Gastroesophageal sphincter (tissue), 3 donors: ENCODE measurements at regions not wholly inside any gene's neighbourhood (a gene's known extent, or its start where the extent isn't known, plus 50 kb on each side); places are given as distances from the start of the nearest gene placed in this dataset.

ENCODE experiments used
- CTCF ChIP-seq, 4 experiments: fragments of 200-600 bp in 2 of 4; fragments of 450-650 bp in 2 of 4; sonication (generic) in 1 of 4; IDR thresholded peaks; one replicate each; pipeline ENCODE4 v1.5.1; 2017 to 2019; ENCODE audit warnings: antibody characterized with exemption in 4 of 4, mild to moderate bottlenecking in 2 of 4, moderate library complexity in 2 of 4
- POLR2A ChIP-seq, 2 donors: fragments of 450-650 bp; IDR thresholded peaks; one replicate each; pipeline ENCODE4 v1.6.1; 2017; ENCODE audit warnings: antibody characterized with exemption in 2 of 2, mild to moderate bottlenecking in 2 of 2, moderate library complexity in 1 of 2

GRCh38 chr2:7931808-7932207 is 750.0 kb upstream of the ID2 start:
- TF ChIP-seq CTCF (IDR thresholded peaks at IDR 0.05): no peak
- no peak for TF ChIP-seq POLR2A (IDR thresholded peaks at IDR 0.05)
